ENCODE measurements at regions not wholly inside any gene's neighbourhood (a gene's known extent, or its start where the extent isn't known, plus 50 kb on each side); places are given as distances from the start of the nearest gene placed in this dataset.

DNA sequence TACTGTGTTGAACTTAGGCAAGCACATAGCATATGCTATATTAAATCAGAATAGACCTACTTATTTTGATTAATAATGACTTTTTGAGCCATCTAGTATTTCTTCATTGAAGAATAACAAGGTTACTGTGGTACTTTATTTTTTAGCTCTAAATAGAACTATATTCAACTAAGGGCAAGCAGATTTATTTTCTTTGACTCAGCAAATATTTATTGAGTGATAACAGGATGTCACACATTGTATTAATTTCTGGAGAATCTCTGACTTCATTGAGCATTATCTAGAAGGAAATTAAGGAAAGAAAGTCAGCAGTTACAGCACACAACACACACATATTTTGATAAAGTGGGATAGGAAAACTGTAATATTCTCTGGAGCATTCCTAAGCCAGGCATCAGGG, 407.4 kb downstream of the CD109 start:
- intact Hi-C loops (cut with DNase I), result no loop called here
- TF ChIP-seq, protein P1, sequence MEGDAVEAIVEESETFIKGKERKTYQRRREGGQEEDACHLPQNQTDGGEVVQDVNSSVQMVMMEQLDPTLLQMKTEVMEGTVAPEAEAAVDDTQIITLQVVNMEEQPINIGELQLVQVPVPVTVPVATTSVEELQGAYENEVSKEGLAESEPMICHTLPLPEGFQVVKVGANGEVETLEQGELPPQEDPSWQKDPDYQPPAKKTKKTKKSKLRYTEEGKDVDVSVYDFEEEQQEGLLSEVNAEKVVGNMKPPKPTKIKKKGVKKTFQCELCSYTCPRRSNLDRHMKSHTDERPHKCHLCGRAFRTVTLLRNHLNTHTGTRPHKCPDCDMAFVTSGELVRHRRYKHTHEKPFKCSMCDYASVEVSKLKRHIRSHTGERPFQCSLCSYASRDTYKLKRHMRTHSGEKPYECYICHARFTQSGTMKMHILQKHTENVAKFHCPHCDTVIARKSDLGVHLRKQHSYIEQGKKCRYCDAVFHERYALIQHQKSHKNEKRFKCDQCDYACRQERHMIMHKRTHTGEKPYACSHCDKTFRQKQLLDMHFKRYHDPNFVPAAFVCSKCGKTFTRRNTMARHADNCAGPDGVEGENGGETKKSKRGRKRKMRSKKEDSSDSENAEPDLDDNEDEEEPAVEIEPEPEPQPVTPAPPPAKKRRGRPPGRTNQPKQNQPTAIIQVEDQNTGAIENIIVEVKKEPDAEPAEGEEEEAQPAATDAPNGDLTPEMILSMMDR (IDR thresholded peaks at IDR 0.05), result no peak
- no peak for TF ChIP-seq POLR2A (IDR thresholded peaks at IDR 0.05)
- DNase-seq, result no peak
- Histone ChIP-seq H3K9me3 (no peaks in the 10 kb centered on the region), H3K27me3 (no peaks in the 10 kb centered on the region), H3K36me3 (replicated peaks in 1 of 2; ENCODE audit: insufficient read depth in 1 of 2, low read depth in 2 of 2) (no peaks in the 10 kb centered on the region), H3K4me1 (no peaks in the 10 kb centered on the region), H3K27ac (no peak overlapping the region), H3K4me3 (no peak overlapping the region)
- ATAC-seq, result no peak

DNA sequence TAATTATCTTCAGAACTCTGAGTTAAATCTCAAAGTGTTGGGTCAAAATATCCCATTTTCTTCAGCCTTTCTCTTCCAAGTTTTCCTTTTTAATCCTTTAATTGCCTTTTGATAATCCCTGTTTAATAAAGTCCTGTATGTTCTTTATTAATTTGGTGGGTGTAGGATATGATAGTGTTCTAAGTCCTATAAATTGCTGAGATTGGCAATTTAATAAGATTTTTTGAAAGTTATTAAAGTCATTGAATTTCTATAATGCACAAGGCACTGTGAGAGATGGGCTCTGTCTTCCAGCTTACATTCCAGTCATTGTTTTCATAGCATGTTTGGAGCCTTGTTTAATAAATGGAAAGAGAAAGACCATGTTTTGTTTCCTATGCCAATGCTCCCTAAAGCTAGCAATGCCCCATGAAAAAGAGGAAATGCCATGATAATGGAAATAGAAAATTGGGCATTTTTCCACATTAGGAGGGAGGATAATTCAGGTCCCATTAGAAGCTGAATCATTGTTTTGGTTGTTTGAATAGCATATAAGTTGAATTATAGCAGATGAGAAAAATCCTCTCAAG, 404.8 kb downstream of the CD109 start:
- Histone ChIP-seq H3K27ac (no peak overlapping the region), H3K9me3 (no peaks in the 10 kb centered on the region), H3K27me3 (no peaks in the 10 kb centered on the region), H3K36me3 (replicated peaks in 1 of 2; ENCODE audit: insufficient read depth in 1 of 2, low read depth in 2 of 2) (no peaks in the 10 kb centered on the region), H3K4me3 (no peak overlapping the region), H3K4me1 (no peaks in the 10 kb centered on the region)
- ATAC-seq (no peak), DNase-seq (no peak)
- intact Hi-C loops (cut with DNase I), result no loop called here
- TF ChIP-seq, protein P1 (IDR thresholded peaks at IDR 0.05), result no peak

DNA sequence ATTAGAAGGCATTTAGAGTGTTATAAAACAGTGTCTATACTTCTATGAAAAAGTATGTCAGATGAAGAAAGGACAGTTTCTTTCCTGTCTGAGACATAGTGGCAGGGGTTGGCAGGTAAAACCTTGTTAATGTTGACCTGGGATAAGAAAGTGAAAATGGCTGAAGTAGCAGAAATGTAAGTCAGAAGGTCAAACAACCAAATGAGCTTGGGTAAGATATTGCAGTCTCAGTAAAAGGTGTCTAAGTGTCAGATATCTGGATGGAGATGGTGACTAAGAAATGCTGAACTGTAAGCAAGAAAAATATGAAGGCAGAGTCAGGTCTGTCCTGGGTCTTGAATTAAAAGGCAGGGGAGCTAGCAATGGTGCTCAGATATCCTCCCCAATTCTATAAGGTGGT, 400.3 kb downstream of the CD109 start:
- DNase-seq, result no peak
- Histone ChIP-seq H3K4me3 (no peak overlapping the region), H3K27me3 (no peaks in the 10 kb centered on the region)

DNA sequence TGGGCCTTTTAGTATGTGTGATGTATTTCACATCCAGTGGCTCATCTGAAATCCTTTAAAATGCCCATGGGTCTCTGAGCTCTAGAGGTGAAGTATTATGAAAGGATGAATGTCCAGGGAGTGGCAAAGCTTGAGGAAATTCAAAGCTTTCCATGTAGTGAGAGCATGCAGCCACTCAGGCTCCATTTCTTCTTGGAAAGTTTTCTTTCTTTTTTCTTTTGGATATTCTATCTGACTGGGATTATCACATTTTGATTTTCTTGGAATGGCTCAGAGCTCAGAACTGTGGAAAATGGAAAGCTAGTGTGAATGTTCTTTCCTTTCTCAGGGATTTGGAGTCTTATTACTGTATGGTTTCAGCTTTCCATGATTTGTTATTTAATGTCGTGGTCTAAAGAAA, 397.4 kb downstream of the CD109 start:
- Histone ChIP-seq H3K4me3 (no peak overlapping the region), H3K9me3 (no peaks in the 10 kb centered on the region), H3K36me3 (replicated peaks in 1 of 2; ENCODE audit: insufficient read depth in 1 of 2, low read depth in 2 of 2) (no peaks in the 10 kb centered on the region), H3K27me3 (no peaks in the 10 kb centered on the region), H3K4me1 (no peaks in the 10 kb centered on the region), H3K27ac (no peak overlapping the region)
- TF ChIP-seq, protein P1 (IDR thresholded peaks at IDR 0.05), result no peak
- TF ChIP-seq POLR2A (IDR thresholded peaks at IDR 0.05), result no peak
- DNase-seq (no peak), ATAC-seq (no peak)
- 62 to 68% methylated on average over 1 of the region's 1 CpG for WGBS, 2 donors
- intact Hi-C loops (cut with DNase I), result loop anchor here (10.0 kb wide), 1 partner anchor 1111 kb away; the partner anchor contains the start of gene COL12A1

More for the DNA sequence above, 400.3 kb downstream of the CD109 start:
- H3K9me3 ChIP-seq, result no peaks in the 10 kb centered on the region
- no peak for TF ChIP-seq POLR2A (IDR thresholded peaks at IDR 0.05)
- H3K4me1 ChIP-seq, result no peaks in the 10 kb centered on the region
- intact Hi-C loops (cut with DNase I), result loop anchor here (10.0 kb wide), 1 partner anchor 1108 kb away; the partner anchor contains the start of gene COL12A1
- H3K36me3 ChIP-seq (replicated peaks in 1 of 2; ENCODE audit: insufficient read depth in 1 of 2, low read depth in 2 of 2), result no peaks in the 10 kb centered on the region
- ATAC-seq, result no peak
- no peak overlapping the region for H3K27ac ChIP-seq

DNA sequence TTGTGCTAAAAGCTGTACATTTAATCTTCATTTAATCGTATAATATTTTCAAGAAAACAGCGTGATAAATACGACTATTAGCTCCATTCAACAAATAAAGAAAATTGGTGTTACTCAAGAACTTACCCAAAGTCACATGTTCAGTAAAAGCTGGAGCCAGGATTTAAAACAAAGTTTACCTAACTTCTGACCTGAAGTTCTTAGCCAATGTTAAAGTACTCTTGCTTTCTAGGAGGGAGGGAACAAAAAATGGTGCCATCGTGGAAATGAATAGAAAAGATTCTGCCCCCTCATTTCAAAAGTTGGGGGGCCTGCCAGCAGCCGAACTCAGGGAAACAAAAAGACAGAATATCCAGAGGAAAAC, 395.8 kb downstream of the CD109 start:
- no peaks in the 10 kb centered on the region for H3K27me3 ChIP-seq
- no peaks in the 10 kb centered on the region for H3K9me3 ChIP-seq
- H3K27ac ChIP-seq, result no peak overlapping the region
- no peak overlapping the region for H3K4me3 ChIP-seq
- WGBS, 2 donors, result 25 to 29% methylated on average over 5 of the region's 5 CpGs
- H3K36me3 ChIP-seq (replicated peaks in 1 of 2; ENCODE audit: insufficient read depth in 1 of 2, low read depth in 2 of 2), result no peaks in the 10 kb centered on the region
- TF ChIP-seq, protein P1 (IDR thresholded peaks at IDR 0.05), result no peak
- TF ChIP-seq POLR2A (IDR thresholded peaks at IDR 0.05), result no peak
- intact Hi-C loops (cut with DNase I), result loop anchor here (10.0 kb wide), 1 partner anchor 1113 kb away; the partner anchor contains the start of gene COL12A1
- H3K4me1 ChIP-seq, result no peaks in the 10 kb centered on the region
- no peak for DNase-seq
- ATAC-seq, result no peak
